LNCaP clone FGC (cell line): ENCODE measurements at regions not wholly inside any gene's neighbourhood (a gene's known extent, or its start where the extent isn't known, plus 50 kb on each side); places are given as distances from the start of the nearest gene placed in this dataset.
"Not testable (repeated sequence)": the region's sequence is repeated elsewhere in the genome, so short reads cannot be mapped to it uniquely, and the experiment has no call there.

Experiments used
- DNase-seq: peaks from one replicate; pipeline ENCODE4 v3.0.0-alpha.2; 2011; ENCODE audit warnings: low read depth
- H3K4me3 ChIP-seq: 2 replicates; pipeline ENCODE4 v1.5.1; 2011; ENCODE audit warnings: mild to moderate bottlenecking, low read depth, low read length, control low read depth
- TF ChIP-seq, protein P1 (sequence below): IDR thresholded peaks from 2 replicates; pipeline ENCODE4 v1.5.1; 2012; ENCODE audit warnings: mild to moderate bottlenecking; ENCODE audit not compliant: control insufficient read depth, insufficient read depth; ENCODE audit errors: extremely low read depth

DNA sequence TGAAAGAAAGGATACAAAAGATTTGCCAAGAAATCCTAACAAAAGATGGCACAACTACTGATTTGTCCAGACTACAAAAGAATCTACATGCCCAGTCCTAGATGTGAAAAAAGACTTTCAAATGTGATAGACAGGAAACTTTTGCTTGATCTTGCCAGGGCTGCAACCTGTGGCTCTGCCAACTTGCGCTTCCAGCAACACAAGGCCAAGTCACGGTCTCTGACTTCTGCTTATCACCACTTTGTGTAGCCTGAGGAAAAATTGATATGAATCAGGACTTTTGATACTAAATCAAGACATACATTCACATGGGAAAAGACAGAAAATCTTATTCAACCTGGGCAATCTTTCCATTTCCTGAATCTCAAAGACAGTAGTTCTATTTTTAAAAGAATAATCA lies 366.0 kb downstream of the RAB38 start:
- no peak overlapping the region for H3K4me3 ChIP-seq
- no peak for DNase-seq
- TF ChIP-seq, protein P1, sequence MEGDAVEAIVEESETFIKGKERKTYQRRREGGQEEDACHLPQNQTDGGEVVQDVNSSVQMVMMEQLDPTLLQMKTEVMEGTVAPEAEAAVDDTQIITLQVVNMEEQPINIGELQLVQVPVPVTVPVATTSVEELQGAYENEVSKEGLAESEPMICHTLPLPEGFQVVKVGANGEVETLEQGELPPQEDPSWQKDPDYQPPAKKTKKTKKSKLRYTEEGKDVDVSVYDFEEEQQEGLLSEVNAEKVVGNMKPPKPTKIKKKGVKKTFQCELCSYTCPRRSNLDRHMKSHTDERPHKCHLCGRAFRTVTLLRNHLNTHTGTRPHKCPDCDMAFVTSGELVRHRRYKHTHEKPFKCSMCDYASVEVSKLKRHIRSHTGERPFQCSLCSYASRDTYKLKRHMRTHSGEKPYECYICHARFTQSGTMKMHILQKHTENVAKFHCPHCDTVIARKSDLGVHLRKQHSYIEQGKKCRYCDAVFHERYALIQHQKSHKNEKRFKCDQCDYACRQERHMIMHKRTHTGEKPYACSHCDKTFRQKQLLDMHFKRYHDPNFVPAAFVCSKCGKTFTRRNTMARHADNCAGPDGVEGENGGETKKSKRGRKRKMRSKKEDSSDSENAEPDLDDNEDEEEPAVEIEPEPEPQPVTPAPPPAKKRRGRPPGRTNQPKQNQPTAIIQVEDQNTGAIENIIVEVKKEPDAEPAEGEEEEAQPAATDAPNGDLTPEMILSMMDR: no peak

DNA sequence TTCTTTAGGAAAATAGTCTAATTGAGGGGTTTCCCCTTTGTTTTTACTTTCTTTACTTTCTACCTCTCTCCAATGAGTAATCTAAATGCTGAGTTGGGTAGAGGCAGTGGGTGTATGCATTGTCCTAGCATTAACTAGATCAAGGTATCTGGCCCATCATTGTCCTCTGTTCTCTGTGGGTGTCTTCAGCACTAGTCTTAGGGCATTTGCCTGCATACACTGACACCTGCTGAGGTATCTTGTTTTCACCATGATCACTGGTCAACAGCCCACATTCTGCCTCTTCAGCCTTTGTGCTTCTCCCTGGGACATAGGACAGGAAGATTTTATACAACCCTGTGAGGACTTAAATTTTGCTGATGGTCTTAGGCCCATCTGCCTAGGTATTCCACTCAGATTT lies 371.1 kb downstream of the RAB38 start:
- DNase-seq: no peak
- TF ChIP-seq, protein P1: no peak
- no peak overlapping the region for H3K4me3 ChIP-seq

DNA sequence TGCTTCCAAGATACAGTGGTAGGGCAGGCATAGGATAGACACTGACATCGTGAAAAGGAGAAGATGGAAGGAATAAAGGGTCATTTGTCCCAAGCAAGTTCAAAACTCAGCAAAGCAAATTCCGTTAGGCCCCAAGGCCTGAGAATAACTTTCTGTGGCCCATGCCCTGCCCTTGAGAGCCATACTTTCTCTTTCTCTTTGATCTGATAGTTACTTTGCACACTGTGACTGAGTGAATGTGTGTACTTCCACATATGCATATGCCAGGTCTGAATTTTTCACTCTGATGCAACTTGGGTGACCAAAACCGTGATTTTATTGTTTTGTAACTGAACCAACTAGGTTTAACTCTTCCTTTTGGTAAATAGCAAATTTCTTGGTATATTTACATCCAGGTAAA lies 371.5 kb downstream of the RAB38 start:
- DNase-seq: no peak
- no peak overlapping the region for H3K4me3 ChIP-seq
- TF ChIP-seq, protein P1: no peak

DNA sequence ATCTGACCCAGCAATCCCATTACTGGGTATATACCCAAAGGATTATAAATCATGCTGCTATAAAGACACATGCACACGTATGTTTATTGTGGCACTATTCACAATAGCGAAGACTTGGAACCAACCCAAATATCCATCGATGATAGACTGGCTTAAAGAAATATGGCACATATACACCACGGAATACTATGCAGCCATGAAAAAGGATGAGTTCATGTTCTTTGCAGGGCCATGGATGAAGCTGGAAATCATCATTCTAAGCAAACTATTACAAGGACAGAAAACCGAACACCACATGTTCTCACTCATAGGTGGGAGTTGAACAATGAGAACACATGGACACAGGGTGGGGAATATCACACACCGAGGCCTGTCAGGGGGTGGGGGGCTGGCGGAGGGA lies 390.4 kb downstream of the RAB38 start:
- not testable (repeated sequence) for DNase-seq, H3K4me3 ChIP-seq

DNA sequence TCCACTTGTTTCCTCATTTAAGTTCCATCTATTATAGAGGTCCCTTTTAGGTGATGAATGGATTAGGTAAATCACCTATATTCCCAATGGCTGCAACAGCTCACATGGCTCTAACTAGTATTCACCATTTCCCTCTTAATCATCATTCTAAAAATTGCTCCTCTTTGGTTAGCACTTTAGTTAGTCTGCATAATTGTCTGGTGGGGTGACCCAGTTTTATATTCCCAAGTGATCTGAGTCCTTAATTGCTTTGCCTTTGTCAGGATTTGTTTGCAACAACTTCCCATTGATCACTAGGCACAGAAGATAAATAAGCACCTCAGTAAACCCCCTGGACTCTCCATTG lies 395.2 kb downstream of the RAB38 start:
- DNase-seq: no peak
- no peak overlapping the region for H3K4me3 ChIP-seq
- TF ChIP-seq, protein P1: no peak

DNA sequence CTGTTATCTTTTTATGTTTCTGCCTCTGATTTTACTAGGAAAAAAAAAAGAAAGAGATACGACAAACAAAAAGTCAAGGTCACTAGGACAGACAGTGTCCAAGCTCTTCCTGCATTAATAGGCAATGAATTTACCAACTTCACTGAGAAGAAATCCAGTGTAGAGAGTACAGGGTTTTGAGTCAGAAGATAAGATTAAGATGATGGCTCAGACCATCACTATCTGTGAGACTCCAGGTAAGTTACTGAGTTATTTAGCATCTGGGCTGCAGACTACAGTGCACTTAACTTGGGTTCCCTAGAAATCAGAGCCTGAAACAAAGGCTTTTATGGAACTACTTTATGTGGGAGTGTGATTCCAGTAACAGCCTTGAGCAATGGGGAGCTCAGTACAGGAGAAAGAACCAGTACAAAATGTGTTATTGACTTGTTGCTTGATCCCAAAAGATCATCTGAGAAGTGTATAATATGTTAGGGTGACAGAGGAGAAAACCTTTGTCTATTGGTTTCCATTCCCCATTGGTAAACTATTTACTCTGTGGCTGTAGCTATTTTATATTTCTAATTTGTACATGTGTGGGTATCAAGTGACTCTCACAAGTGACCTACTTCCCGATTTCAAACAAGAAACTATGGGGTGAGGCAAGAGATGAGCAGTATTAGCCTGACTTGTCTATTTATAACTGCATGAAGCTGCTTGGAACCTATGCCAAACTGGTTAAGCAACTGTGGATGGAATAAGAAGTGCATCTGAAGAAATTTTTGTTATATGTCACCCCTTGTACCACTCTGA lies 395.8 kb downstream of the RAB38 start:
- DNase-seq: no peak
- no peak overlapping the region for H3K4me3 ChIP-seq
- TF ChIP-seq, protein P1: no peak

DNA sequence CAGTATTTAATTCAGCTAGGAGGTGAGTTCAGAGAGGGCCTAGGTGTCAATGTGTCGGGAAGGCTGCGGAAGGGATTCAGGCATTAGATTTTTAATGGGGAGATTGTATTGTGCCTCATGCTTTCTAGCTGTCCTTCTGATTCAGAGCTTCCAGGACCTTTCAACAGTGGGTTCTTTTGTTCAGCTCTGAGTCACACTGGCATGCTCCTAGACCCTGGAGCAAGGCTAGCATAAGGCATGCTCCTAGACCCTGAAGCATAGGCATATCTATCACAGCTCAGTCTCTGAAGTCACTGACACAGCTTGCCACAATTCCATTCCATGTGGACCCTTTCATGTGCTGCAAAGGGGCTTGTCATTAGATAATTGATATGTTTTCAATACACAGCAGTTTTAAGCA lies 396.9 kb downstream of the RAB38 start:
- DNase-seq: no peak
- TF ChIP-seq, protein P1: no peak
- no peak overlapping the region for H3K4me3 ChIP-seq
